HG02678 (cell line): ENCODE measurements at regions not wholly inside any gene's neighbourhood (a gene's known extent, or its start where the extent isn't known, plus 50 kb on each side); places are given as distances from the start of the nearest gene placed in this dataset.

ENCODE experiments used
- ATAC-seq: cut with Tn5 transposase; IDR thresholded peaks from one replicate; pipeline ENCODE4 v1.9.1; 2021; ENCODE audit warnings: mild to moderate bottlenecking, moderate library complexity; ENCODE audit not compliant: unreplicated experiment

DNA sequence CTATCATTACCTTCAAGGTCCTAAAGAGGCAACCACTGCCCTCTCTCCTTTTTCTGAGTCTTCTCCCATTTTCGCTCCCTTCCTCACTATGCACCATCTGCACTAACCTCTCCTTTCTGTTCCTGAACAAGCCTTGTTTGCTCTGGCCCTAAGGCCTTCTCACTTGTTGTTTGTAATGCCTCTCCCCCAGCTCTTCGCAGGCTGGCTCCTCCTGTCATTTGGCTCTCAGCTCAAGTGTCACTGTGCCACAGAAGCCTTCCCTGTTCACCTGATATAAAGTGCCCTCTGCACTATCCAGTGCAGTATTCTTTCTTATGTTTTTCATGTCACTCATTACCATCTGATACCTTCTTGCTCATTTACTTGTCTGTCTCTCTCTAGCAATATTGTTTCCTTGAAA lies 303.7 kb downstream of the KCNN2 start:
- ATAC-seq: no peak

DNA sequence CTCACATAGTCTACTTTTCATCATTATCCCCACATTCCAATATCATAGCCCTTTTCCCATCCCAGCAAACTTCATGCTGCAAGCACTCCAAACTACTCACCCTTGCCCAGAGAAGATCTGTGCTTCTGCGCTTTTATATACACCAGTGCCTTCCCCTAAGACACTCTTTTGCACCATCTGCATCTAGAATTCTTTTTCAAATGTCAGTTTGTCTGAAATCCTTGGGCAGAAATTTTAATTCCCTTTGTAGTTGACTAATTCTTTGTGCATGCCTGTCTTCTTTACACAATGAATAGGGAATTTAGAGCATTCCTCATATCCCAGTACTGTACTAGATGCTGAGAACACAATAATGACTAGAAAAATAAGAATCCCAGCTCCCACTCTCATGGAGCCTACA lies 298.9 kb downstream of the KCNN2 start:
- ATAC-seq: no peak

DNA sequence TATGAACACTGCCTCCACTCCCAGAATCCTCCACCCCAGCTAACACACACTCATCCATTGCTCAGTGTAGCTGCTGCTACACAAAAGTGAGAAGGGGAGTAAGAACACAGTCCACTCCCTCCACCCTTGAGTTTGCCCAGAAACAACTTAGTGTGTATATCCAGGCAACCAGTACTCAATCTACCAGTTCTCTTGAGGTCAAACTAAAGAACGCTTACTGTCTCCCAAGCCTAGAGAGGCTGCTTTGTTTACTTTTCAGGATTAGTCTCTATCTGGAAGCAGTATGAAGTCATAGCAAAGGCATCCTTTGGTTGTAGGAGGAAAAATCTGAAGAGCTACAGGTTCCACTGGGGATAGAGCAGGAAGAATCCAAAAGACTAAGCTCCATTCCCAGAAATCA lies 296.3 kb downstream of the KCNN2 start:
- ATAC-seq: no peak

DNA sequence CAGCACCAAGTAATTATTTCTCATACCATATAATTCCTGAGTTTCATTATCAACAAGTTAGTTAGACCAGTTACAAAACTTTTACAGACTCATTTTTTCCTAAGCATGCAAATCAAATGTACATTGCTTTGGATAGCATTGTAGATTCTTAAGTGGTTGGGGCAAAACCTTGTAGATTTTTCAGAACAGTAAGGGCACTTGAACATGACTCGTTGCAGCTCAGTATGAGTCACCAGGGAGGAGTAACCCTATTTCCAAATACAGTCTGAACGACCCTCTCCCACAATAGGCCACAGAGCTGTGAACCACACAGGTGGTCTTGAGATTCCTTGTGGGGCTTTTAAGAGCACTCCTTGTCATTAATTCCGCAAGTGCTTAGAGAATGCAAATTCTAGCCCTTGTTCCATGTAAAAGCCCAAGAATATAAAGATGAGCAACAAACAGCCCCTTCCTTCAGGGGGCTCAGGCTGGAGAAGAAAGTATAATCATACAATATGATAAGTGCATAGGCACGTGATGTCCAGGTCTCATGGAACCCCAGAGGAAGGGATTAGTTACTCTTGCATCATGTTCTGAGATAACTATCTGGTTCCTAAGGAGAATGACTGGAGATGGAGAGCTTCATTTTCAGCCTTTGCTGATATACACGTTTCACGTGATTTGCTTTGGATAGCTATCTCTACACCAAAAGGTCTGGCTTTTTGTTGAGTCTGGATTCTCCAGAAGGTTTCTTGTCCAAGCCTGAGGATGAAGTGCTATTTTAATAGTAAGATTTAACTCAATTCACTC lies 295.7 kb downstream of the KCNN2 start:
- no peak for ATAC-seq

DNA sequence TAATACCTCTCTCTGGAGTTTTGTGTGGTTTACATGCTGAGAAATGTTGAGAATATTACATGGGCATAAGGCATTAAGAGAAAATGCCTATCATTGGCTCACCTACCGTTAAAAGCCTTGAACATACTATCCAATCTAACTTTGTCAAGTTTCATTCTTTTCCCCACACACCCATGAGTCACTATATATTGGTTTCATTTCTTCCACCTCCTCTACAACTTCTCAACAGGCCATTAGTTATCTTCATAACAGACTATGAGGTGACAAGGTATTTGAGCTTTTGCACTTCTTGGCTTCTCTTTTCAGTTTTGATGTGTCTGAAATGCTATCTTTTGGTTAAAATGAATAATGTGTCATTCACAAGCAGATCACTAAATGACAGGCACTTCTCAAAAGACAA lies 288.0 kb downstream of the KCNN2 start:
- ATAC-seq: no peak

DNA sequence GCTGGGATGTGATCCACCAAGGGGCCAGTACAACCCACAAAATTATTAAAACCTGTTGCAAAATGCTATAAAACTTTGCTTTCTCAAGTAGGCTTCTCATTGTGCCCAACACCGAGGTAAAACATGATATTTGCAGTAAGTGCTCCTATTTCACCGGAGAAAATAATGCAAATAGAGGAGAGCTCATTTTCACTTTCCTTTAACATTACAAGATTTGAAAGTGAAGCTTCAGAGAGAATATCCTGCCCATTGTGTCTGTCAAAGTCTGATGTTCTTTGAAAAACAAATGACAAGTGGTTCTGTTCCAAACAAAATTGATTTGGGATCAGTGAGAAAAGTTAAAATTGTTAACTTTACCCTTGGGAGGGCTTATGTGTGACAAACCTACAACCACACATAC lies 287.1 kb downstream of the KCNN2 start:
- no peak for ATAC-seq

DNA sequence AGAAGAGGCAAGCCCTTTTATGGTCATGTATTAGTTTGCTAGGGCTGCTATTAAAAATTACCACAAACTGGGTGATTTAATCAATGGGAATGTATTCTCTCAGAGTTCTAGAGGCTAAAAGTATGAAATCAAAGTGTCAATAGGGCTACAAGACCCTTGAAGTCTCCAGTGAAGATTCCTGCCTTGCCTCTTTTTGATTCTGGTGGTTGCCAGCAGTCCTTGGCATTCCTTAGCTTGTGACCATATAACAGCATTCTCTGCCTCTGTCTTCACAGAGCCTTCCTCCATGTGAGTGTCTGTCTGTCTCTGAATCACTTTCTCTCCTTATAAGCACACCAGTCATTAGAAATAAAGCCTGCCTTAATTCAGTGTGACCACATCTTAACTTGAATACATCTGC lies 282.7 kb downstream of the KCNN2 start:
- no peak for ATAC-seq

DNA sequence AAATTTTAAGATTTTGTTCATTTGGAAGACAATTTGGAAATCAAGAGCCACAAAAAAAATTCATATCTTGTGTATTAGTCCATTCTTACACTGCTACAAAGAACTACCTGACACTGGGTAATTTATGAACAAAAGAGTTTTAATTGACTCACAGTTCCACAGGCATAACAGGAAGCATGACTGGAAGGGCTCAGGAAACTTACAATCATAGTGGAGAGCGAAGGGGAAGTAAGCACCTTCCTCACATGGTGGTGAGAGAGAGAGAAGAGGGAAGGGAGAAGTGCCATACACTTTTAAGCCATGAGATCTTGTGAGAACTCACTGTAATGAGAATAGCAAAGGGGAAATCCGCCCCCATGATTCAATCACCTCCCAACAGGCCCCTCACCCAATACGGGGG lies 274.4 kb downstream of the KCNN2 start:
- no peak for ATAC-seq

DNA sequence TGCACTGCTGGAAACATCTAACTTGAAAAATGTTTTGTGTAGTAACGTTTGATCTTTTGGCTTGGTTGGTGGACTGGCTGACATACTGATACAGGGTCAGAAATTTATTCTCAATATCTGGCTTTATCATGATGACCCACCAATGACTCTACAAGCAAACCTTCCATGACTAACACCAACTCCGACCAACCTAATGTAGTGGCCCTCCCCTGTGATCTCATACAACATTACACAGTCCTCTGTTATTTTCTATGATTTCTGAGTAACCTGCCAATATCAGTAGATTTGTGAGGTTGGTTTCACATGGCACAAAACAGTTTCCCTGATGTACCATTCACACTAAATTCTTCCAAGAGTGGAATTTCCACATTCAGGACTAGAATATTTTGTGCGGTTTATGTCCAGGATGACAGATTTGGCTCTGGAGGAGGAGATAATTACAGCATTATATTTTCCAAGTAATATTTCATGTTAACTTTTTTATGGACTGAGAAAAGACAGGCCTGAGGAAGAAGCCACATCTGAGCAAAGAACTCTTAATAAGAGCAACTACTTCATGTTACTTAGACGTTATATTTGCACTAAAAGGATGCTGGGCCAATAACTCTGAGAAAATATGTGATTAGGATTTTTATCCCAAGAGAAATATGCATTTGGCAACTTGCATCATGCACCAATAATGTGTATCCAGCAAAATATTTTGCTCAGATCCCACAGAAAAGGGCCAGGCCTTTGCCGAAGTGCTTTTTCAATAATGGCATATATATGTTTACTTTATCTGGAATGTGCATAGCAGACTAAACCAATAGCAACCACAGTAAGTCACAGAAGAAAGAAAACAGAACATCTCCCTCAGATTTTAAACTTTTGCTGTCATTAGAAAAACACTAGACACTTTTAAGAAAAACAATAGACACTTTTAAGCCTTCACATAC lies 273.4 kb downstream of the KCNN2 start:
- ATAC-seq: no peak

DNA sequence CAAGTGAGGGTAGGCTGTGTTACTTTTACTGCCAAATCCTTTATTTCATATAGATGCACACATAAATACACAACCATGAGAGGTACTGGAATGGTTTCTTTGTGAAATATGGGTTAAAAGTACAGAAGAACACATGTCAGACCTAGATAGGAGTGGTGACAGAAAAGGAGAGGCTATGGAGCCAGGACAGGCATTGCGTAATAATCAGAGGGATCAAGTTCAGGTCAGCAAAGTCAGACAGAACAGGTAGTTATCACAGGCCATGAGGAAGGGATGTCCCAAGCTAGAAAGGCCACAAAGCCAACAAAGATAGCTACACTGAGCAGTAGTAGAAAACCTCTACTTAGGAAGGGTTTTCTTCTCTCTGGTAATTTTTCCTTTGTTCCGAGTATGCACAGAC lies 272.6 kb downstream of the KCNN2 start:
- no peak for ATAC-seq

DNA sequence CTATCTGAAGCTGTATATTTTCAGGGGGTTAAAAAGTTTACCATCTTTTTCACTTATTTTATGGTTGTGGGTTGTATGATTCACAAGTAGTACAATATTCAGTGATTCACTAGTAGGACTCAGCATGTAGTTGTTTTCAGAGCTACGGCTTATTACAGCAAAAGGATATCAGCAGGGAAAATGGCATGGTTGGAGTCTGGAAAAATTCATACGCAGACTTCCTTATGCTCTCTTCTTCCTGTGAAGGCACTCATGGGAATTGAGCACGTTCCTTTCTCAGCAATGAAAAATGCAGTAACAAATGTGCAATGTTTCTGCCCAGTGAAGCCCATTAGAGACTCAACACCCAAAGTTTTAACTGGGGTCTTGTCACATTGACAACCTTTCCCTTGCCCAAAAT lies 250.5 kb downstream of the KCNN2 start:
- no peak for ATAC-seq

DNA sequence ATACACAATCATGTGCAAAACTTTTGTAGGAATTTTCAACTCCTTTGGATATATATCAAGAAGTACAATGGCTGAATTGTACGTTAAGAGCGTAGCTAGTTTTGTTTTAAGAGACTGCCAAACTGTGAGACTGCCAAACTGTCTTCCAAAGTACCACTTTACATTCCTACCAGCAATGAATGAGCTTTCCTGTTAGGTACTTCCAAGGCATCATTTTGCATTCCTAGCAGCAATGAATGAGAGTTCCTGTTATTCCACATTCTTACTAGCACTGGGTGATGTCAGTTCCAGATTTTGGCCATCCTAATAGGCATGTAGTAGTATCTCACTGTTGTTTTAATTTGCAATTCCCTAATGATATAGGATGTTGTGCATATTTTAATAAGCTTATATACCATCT lies 219.3 kb downstream of the KCNN2 start:
- ATAC-seq: no peak

DNA sequence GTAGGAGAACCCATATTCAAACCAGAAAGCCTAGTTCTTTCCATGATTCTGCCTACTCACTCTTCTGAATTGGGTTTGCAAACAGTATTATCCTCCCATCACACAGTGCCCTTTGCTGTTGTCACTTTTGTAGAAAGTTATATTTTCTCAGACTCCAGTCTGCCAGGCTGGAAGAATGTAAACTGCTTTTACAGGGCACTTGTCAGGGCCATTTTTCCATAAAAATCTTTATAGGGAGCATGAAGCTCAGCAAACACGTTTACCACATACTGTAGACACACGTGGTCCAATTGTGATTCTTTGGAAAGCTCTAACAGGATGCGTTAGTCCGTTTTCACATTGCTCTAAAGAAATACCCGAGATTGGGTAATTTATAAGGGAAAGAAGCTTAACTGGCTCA lies 204.0 kb downstream of the KCNN2 start:
- no peak for ATAC-seq

DNA sequence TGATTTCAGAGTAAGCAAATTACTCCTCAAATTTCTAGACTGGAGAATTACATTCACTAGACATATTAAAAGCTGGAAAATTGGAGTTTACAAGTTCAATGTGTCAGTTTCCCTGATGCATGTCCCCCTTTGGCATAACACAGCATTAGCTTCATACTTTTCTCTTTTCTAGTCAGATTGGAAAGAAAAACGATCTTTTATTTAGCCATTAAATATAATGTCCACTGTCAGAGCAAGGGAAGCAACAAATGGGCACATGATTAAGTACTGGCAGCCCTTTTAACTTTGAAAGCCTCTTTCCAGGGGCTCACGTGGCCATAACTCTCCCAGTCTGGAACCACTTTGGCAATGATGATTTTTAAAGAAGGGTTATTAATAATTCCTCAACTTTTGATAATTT lies 203.3 kb downstream of the KCNN2 start:
- ATAC-seq: no peak

DNA sequence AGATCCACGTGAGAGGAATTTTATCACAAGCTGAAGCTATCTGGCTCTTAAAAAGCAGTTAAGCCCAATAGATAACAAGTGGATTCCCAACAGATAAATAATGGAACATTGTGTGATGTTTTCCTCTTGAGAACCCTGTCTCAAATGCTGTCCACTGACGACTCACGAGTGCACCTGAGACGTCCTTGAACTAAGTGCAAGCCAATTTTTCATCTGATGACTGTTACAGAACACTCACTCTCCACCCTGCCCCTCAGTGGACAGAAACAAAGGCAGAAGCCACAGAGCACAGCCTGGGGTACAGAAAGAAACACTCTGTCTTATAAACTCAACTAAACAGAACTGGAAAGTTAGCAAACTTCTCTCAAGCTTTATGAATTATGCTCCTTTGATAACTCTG lies 199.5 kb downstream of the KCNN2 start:
- no peak for ATAC-seq
